NCI-H1694 (cell line): ENCODE measurements at regions not wholly inside any gene's neighbourhood (a gene's known extent, or its start where the extent isn't known, plus 50 kb on each side); places are given as distances from the start of the nearest gene placed in this dataset.

Source experiments
- DNase-seq: peaks from one replicate; lab custom pipeline; 2025; lab: John Stamatoyannopoulos, UW

DNA sequence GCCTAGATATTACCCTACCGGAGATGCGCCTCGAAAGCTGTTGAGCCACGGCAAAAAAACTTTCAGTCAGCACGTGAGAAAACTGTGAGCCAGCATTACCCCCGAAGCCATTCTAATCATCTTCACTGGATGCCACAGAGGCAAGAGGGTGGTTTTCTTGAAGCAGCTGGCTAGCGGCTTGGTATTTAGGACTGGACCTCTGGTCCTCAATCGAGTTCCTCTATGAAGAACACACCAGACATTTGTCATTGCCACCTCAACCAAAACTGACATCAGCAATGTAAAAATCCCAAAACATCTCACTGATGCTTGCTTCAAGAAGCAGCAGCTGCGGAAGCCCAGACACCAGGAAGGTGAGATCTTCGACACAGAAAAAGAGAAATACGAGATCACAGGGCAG, 52.8 kb upstream of the SLC66A3 start:
- no peak for DNase-seq

DNA sequence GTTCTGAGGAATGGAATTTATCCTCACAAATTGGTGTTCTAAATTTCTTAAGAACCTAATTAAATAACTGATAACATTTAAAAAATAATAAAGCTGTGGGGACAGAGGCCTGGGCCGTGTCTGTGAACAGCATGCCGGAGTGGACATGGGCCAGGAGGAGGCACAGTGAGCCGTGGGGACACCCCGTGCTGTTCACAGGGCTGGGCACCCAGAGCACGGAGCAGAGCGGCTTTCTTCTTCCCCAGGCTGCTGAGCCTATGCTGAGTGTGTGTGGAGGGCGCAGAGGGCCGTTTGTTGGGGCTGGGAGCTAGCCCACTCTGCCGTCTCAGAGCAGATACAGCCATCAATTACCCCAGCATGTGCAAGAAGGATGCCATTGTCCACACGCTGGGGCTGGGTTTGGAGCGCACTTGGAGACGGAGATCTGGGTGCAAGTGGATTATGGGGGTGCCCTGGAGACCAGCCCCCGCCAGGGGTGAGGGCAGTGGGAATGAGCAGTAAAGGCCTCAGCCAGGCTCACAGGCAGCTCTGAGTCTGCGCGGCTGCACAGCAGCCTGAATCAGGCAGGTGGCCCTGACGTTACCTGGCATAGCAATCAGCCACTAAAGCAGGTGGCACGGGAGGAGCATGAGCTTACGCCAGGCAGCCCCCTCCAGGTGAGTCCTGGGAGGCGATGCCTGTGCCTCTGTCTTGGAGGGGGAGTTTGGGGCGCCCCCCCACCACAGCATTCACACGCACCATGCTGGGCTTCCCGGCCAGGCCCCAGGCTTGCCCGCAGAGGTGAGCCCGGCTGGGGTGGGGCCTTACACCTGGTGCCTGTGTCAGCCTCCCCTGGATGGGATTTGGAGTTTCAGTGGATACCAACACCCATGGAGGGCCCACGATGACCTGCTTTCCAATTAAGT, 52.1 kb upstream of the SLC66A3 start:
- no peak for DNase-seq

DNA sequence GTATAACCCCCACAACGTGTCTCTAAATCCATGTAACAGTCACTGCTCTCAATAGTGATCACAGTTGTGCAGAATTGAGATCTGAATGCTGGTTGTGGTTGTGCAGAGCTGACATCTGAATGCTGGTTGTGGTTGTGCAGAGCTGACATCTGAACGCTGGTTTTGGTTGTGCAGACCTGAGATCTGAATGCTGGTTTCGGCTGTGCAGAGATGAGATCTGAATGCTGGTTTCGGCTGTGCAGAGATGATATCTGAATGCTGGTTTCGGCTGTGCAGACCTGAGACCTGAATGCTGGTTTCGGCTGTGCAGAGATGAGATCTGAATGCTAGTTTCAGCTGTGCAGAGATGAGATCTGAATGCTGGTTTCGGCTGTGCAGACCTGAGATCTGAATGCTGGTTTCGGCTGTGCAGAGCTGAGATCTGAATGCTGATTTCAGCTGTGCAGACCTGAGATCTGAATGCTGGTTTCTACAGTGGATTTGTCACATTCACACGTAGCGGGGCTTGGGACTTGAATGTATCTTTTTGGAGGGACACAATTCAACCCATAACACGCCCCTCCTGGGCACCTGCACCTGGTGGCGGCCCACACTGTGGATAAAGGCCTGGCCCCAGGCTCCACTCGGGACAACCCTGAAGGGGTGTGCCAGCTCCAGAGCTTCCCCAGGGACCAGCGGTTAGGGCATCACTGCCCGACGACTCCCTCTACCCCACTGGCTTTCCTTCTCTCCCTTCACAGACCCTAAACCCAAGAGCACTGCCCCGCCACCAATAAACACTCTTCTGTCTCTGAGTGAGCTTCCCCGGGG, 51.1 kb upstream of the SLC66A3 start:
- no peak for DNase-seq

DNA sequence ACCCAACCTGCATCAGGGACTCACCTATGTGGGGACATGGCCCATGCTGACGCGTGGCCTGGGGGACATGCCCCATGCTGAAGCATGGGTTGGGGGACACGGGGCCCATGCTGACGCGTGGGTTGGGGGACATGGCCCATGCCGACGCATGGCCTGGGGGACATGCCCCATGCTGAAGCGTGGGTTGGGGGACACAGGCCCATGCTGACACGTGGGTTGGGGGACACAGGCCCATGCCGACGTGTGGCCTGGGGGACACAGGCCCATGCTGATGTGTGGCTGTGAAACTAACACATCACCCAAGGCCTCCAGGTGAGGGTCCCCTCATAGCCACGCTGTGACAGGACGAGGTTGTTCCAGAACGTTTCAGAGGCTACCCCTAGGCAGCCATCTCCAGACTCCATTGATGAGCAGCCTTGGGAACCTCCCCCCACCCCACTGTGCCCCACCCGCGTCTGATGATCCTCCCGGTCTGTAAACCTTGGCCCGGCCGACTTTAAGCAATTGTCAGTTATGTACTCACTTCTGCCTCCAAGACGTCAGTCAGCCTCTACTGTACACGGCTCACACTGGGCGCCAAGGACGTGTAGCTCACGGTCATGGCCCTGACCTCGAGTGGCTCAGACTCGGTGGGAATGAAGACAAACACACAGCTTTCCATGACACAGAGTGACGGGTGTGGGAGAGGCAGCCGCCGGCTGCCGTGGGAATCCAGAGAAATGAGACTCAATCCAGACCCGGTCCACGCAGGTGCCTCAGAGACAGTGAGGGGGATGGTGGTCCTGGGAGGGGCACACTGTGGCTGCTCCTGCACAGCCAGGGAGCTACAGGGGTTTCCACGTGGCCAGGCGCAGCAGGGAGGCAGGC, 50.2 kb upstream of the SLC66A3 start:
- DNase-seq = no peak
